H1 (cell line): ENCODE measurements at regions not wholly inside any gene's neighbourhood (a gene's known extent, or its start where the extent isn't known, plus 50 kb on each side); places are given as distances from the start of the nearest gene placed in this dataset.

ENCODE experiments used
- CBX8 ChIP-seq: fragments of 300-800, 300-1000 bp; sonication (generic); IDR thresholded peaks from 2 replicates; pipeline ENCODE4 v1.7.1; 2016; ENCODE audit warnings: low read depth, low read length, borderline replicate concordance
- CREB1 ChIP-seq: IDR thresholded peaks from 2 replicates; pipeline ENCODE4 v1.6.1; 2012; ENCODE audit warnings: inconsistent platforms
- TAF1 ChIP-seq: IDR thresholded peaks from 2 replicates; pipeline ENCODE4 v1.6.1; 2011; ENCODE audit warnings: mild to moderate bottlenecking, low read depth, low read length
- TCF12 ChIP-seq: IDR thresholded peaks from 2 replicates; pipeline ENCODE4 v1.6.1; 2011; ENCODE audit warnings: low read depth, mild to moderate bottlenecking, low read length
- ZNF274 ChIP-seq: IDR thresholded peaks from 2 replicates; pipeline ENCODE4 v1.7.0; 2012; ENCODE audit warnings: low read length, borderline replicate concordance; ENCODE audit errors: extremely low read depth

- no peak for TF ChIP-seq ZNF274
- TF ChIP-seq TAF1 = no peak
- no peak for TF ChIP-seq CBX8
- no peak for TF ChIP-seq TCF12
- no peak for TF ChIP-seq CREB1
Measured at GRCh38 chrX:33741807-33742206, 390.3 kb downstream of the FAM47A start.
